Activated CD4-positive, alpha-beta T cell treated with anti-CD3 and anti-CD28 coated beads, Interleukin-10, Interleukin-2, amounts not matched to agents 100 ng/mL and 50 ng/mL, durations not matched to agents 16 hours and 8 hours (primary cell): ENCODE measurements at regions not wholly inside any gene's neighbourhood (a gene's known extent, or its start where the extent isn't known, plus 50 kb on each side); places are given as distances from the start of the nearest gene placed in this dataset.

Experiments used
- DNase-seq: peaks from one replicate; pipeline ENCODE4 v3.0.0-alpha.2; 2020

- DNase-seq: no peak
Measured at GRCh38 chr3:74344865-74345440, 269.5 kb downstream of the CNTN3 start.

GRCh38 chr3:74343391-74343790, 271.1 kb downstream of the CNTN3 start:
- DNase-seq: no peak

- no peak for DNase-seq
Measured at GRCh38 chr3:74338998-74339397, 275.5 kb downstream of the CNTN3 start.

- DNase-seq: no peak
Measured at GRCh38 chr3:74332165-74332564, 282.3 kb downstream of the CNTN3 start.

- DNase-seq: no peak
Measured at GRCh38 chr3:74331711-74332110, 282.7 kb downstream of the CNTN3 start.

- DNase-seq: no peak
Measured at GRCh38 chr3:74329096-74329495, 285.4 kb downstream of the CNTN3 start.

GRCh38 chr3:74328435-74328834, 286.0 kb downstream of the CNTN3 start:
- no peak for DNase-seq

GRCh38 chr3:74315291-74315690, 299.2 kb downstream of the CNTN3 start:
- no peak for DNase-seq

GRCh38 chr3:74314696-74315095, 299.8 kb downstream of the CNTN3 start:
- DNase-seq: no peak

GRCh38 chr3:74309716-74310115, 304.7 kb downstream of the CNTN3 start:
- DNase-seq: no peak

- no peak for DNase-seq
Measured at GRCh38 chr3:74304424-74304823, 310.0 kb downstream of the CNTN3 start.

- no peak for DNase-seq
Measured at GRCh38 chr3:74303711-74304110, 310.7 kb downstream of the CNTN3 start.

- DNase-seq: no peak
Measured at GRCh38 chr3:74302969-74303368, 311.5 kb downstream of the CNTN3 start.

GRCh38 chr3:74302281-74302680, 312.2 kb downstream of the CNTN3 start:
- no peak for DNase-seq

GRCh38 chr3:74301056-74301455, 313.4 kb downstream of the CNTN3 start:
- DNase-seq: no peak

- DNase-seq: no peak
Measured at GRCh38 chr3:74295479-74295878, 319.0 kb downstream of the CNTN3 start.

- DNase-seq: no peak
Measured at GRCh38 chr3:74288761-74289160, 325.7 kb downstream of the CNTN3 start.

GRCh38 chr3:74287557-74287956, 326.9 kb downstream of the CNTN3 start:
- DNase-seq: no peak

- DNase-seq: no peak
Measured at GRCh38 chr3:74282202-74282601, 332.3 kb downstream of the CNTN3 start.

GRCh38 chr3:74281705-74282104, 332.8 kb downstream of the CNTN3 start:
- no peak for DNase-seq

- DNase-seq: no peak
Measured at GRCh38 chr3:74273555-74274402, 340.7 kb downstream of the CNTN3 start.

GRCh38 chr3:74273091-74273490, 341.4 kb downstream of the CNTN3 start:
- no peak for DNase-seq

- no peak for DNase-seq
Measured at GRCh38 chr3:74271541-74271940, 342.9 kb downstream of the CNTN3 start.

GRCh38 chr3:74269689-74270088, 344.8 kb downstream of the CNTN3 start:
- DNase-seq: no peak

- no peak for DNase-seq
Measured at GRCh38 chr3:74268753-74269152, 345.7 kb downstream of the CNTN3 start.
